ENCODE measurements at regions not wholly inside any gene's neighbourhood (a gene's known extent, or its start where the extent isn't known, plus 50 kb on each side); places are given as distances from the start of the nearest gene placed in this dataset.

- Histone ChIP-seq H2AFZ (ENCODE audit: low read length) (no peak overlapping the region), H2BK12ac (ENCODE audit: low read depth, low read length) (no peak overlapping the region), H3K27ac (ENCODE audit: low read depth, low read length) (no peak overlapping the region), H3K56ac (replicated peaks; ENCODE audit: insufficient read length, low read depth, low read length) (no peak overlapping the region), H4K8ac (ENCODE audit: extremely low read depth, insufficient read depth, low read length) (no peak overlapping the region), H4K91ac (replicated peaks; ENCODE audit: insufficient read length, low read length) (no peak overlapping the region), H2BK120ac (replicated peaks; ENCODE audit: low read depth, low read length) (no peak overlapping the region), H3K4me1 (replicated peaks in 1 of 4; ENCODE audit: control insufficient read depth in 3 of 4, insufficient read depth in 4 of 4, low read length in 3 of 4) (no peaks in the 10 kb centered on the region), H3K36me3 (ENCODE audit: control insufficient read depth in 2 of 4, insufficient read depth in 4 of 4, low read length in 3 of 4) (no peaks in the 10 kb centered on the region), H2BK5ac (ENCODE audit: low read depth, low read length) (no peak overlapping the region), H3K18ac (ENCODE audit: extremely low read depth, low read length) (no peak overlapping the region), H3K14ac (ENCODE audit: insufficient read length) (no peak overlapping the region), H3K9ac (replicated peaks in 1 of 4; ENCODE audit: extremely low read depth in 1 of 4, low read depth in 3 of 4, low read length in 3 of 4) (no peak overlapping the region), H3K4me3 (ENCODE audit: extremely low read depth in 1 of 4, insufficient read depth in 2 of 4, low read depth in 3 of 4, low read length in 4 of 4) (no peak overlapping the region), H2BK15ac (ENCODE audit: low read length) (no peak overlapping the region), H3K79me1 (ENCODE audit: low read depth, low read length) (no peaks in the 10 kb centered on the region), H3K4me2 (ENCODE audit: insufficient read depth in 1 of 2, low read depth in 2 of 2, low read length in 2 of 2) (no peak overlapping the region), H3K79me2 (ENCODE audit: control insufficient read depth in 1 of 2, insufficient read depth in 2 of 2, low read length in 2 of 2) (no peaks in the 10 kb centered on the region), H3K27me3 (replicated peaks in 1 of 4; ENCODE audit: control insufficient read depth in 3 of 4, extremely low read depth in 1 of 4, insufficient read depth in 3 of 4, low read length in 3 of 4) (peaks cover 0 to 1% (median 0%) of the 10 kb centered on the region in 4 experiments; a peak in 1 of 7 replicates), H2AK5ac (ENCODE audit: low read depth, low read length) (no peak overlapping the region), H3K23ac (ENCODE audit: insufficient read length) (no peak overlapping the region), H4K20me1 (replicated peaks in 1 of 2; ENCODE audit: control insufficient read depth in 1 of 2, insufficient read depth in 2 of 2, low read length in 2 of 2) (no peaks in the 10 kb centered on the region), H3K9me3 (ENCODE audit: insufficient read depth in 2 of 2, low read depth in 1 of 2, low read length in 1 of 2) (no peaks in the 10 kb centered on the region), H3K23me2 (ENCODE audit: low read depth, low read length) (no peaks in the 10 kb centered on the region), H2BK20ac (ENCODE audit: low read length) (no peak overlapping the region), H3K4ac (replicated peaks; ENCODE audit: insufficient read length, low read depth, low read length) (no peak overlapping the region), H4K5ac (ENCODE audit: insufficient read length, low read depth, low read length) (no peak overlapping the region)
- 86% methylated on average over 3 of the region's 3 CpGs; no CpG with 5 or more reads in 1 of the 2 experiments for WGBS, 2 experiments (ENCODE audit: extremely low coverage in 1 of 2, insufficient coverage in 1 of 2, insufficient read length in 1 of 2, insufficient replicate concordance in 2 of 2, low coverage in 1 of 2, low lambda C conversion rate in 2 of 2, missing lambda C conversion rate in 1 of 2)
- DNase-seq (ENCODE audit: low read depth in 1 of 2, low spot score in 2 of 2) (no peak), FAIRE-seq (no peak)
- POLR2A ChIA-PET (ENCODE audit: partially characterized antibody): no interaction called here
- CTCF ChIA-PET (ENCODE audit: partially characterized antibody): interaction anchor here (1.4 to 2.8 kb wide), 2 partner anchors 13 to 14 kb away, joined by 4 to 10 read pairs; no protein-coding TSS in a partner anchor
- TF ChIP-seq MAFK (IDR thresholded peaks at IDR 0.05; ENCODE audit: low read depth, low read length) (no peak), TEAD4 (IDR thresholded peaks at IDR 0.05; ENCODE audit: low read depth, low read length) (no peak), ATF2 (IDR thresholded peaks at IDR 0.05; ENCODE audit: low read length) (no peak)
Observed at GRCh38 chr2:18363348-18363747, 197.1 kb downstream of the RDH14 start.
